Activated T-helper 2 cell treated with anti-CD3 and anti-CD28 coated beads, Interferon-gamma antibody, Interleukin-2, Interleukin-4, amounts not matched to agents 10 μg/mL and 5 μg/mL and 100 μg/mL, durations not matched to agents 14 hours and 24 hours and 36 hours (primary cell): ENCODE measurements at regions not wholly inside any gene's neighbourhood (a gene's known extent, or its start where the extent isn't known, plus 50 kb on each side); places are given as distances from the start of the nearest gene placed in this dataset.

Experiments used
- DNase-seq: peaks from one replicate; pipeline ENCODE4 v3.0.0; 2021; ENCODE audit warnings: low spot score
- H3K27ac Mint-ChIP-seq: one replicate; pipeline ENCODE4 v1.8.0; 2021; ENCODE audit warnings: mixed read lengths
- H3K27me3 Mint-ChIP-seq: one replicate; pipeline ENCODE4 v1.8.0; 2021; ENCODE audit warnings: low read depth, mixed read lengths
- H3K36me3 Mint-ChIP-seq: one replicate; pipeline ENCODE4 v1.8.0; 2021; ENCODE audit warnings: low read depth, mixed read lengths
- H3K4me1 Mint-ChIP-seq: one replicate; pipeline ENCODE4 v1.8.0; 2021; ENCODE audit warnings: low read depth, mixed read lengths
- H3K4me3 Mint-ChIP-seq: one replicate; pipeline ENCODE4 v1.8.0; 2021; ENCODE audit warnings: low read depth, mild to moderate bottlenecking, moderate library complexity, mixed read lengths
- H3K9me3 Mint-ChIP-seq: one replicate; pipeline ENCODE4 v1.8.0; 2021; ENCODE audit warnings: mixed read lengths
- intact Hi-C: fragments of 100-400 bp; cut with micrococcal nuclease; formaldehyde crosslinking; loops from one replicate; pipeline ENCODE4 v1.15.1; 2023

GRCh38 chr5:92886751-92887150 is 694.3 kb downstream of the NR2F1-AS1 start:
- intact Hi-C loops = no loop called here
- Mint-ChIP-seq H3K4me1 (no peaks in the 10 kb centered on the region), H3K36me3 (no peaks in the 10 kb centered on the region), H3K4me3 (no peak overlapping the region), H3K9me3 (no peaks in the 10 kb centered on the region), H3K27ac (no peak overlapping the region), H3K27me3 (no peaks in the 10 kb centered on the region)
- no peak for DNase-seq

- intact Hi-C loops = no loop called here
- Mint-ChIP-seq H3K4me3 (no peak overlapping the region), H3K9me3 (no peaks in the 10 kb centered on the region), H3K27ac (no peak overlapping the region), H3K4me1 (no peaks in the 10 kb centered on the region), H3K27me3 (no peaks in the 10 kb centered on the region), H3K36me3 (no peaks in the 10 kb centered on the region)
- DNase-seq = no peak
Measured at GRCh38 chr5:92885950-92886349, 695.1 kb downstream of the NR2F1-AS1 start.

GRCh38 chr5:92884469-92884868 is 696.5 kb downstream of the NR2F1-AS1 start:
- Mint-ChIP-seq H3K9me3 (no peaks in the 10 kb centered on the region), H3K27ac (no peak overlapping the region), H3K4me1 (no peaks in the 10 kb centered on the region), H3K4me3 (no peak overlapping the region), H3K36me3 (no peaks in the 10 kb centered on the region), H3K27me3 (no peaks in the 10 kb centered on the region)
- intact Hi-C loops = no loop called here
- no peak for DNase-seq

- H3K27ac Mint-ChIP-seq = no peak overlapping the region
- H3K36me3 Mint-ChIP-seq = no peaks in the 10 kb centered on the region
- intact Hi-C loops = no loop called here
- H3K9me3 Mint-ChIP-seq = peaks cover 16% of the 10 kb centered on the region
- no peak for DNase-seq
- no peaks in the 10 kb centered on the region for H3K27me3 Mint-ChIP-seq
- H3K4me3 Mint-ChIP-seq = no peak overlapping the region
- no peaks in the 10 kb centered on the region for H3K4me1 Mint-ChIP-seq
Measured at GRCh38 chr5:92879806-92880543, 701.0 kb downstream of the NR2F1-AS1 start.

- H3K36me3 Mint-ChIP-seq = no peaks in the 10 kb centered on the region
- H3K4me3 Mint-ChIP-seq = no peak overlapping the region
- intact Hi-C loops = no loop called here
- peaks cover 36% of the 10 kb centered on the region for H3K9me3 Mint-ChIP-seq
- DNase-seq = no peak
- H3K27ac Mint-ChIP-seq = no peak overlapping the region
- H3K4me1 Mint-ChIP-seq = no peaks in the 10 kb centered on the region
- H3K27me3 Mint-ChIP-seq = no peaks in the 10 kb centered on the region
Measured at GRCh38 chr5:92874790-92875189, 706.2 kb downstream of the NR2F1-AS1 start.

GRCh38 chr5:92868442-92868841 is 712.6 kb downstream of the NR2F1-AS1 start:
- peaks cover 9% of the 10 kb centered on the region for H3K9me3 Mint-ChIP-seq
- DNase-seq = no peak
- H3K4me3 Mint-ChIP-seq = no peak overlapping the region
- H3K4me1 Mint-ChIP-seq = no peaks in the 10 kb centered on the region
- no peaks in the 10 kb centered on the region for H3K27me3 Mint-ChIP-seq
- no peaks in the 10 kb centered on the region for H3K36me3 Mint-ChIP-seq
- H3K27ac Mint-ChIP-seq = no peak overlapping the region
- intact Hi-C loops = no loop called here

GRCh38 chr5:92864591-92864990 is 716.4 kb downstream of the NR2F1-AS1 start:
- H3K9me3 Mint-ChIP-seq = no peaks in the 10 kb centered on the region
- no peak overlapping the region for H3K27ac Mint-ChIP-seq
- no peaks in the 10 kb centered on the region for H3K36me3 Mint-ChIP-seq
- DNase-seq = no peak
- intact Hi-C loops = no loop called here
- no peak overlapping the region for H3K4me3 Mint-ChIP-seq
- H3K4me1 Mint-ChIP-seq = no peaks in the 10 kb centered on the region
- no peaks in the 10 kb centered on the region for H3K27me3 Mint-ChIP-seq

- Mint-ChIP-seq H3K4me1 (no peaks in the 10 kb centered on the region), H3K4me3 (no peak overlapping the region), H3K27ac (no peak overlapping the region), H3K9me3 (no peaks in the 10 kb centered on the region), H3K36me3 (no peaks in the 10 kb centered on the region), H3K27me3 (no peaks in the 10 kb centered on the region)
- no peak for DNase-seq
- intact Hi-C loops = no loop called here
Measured at GRCh38 chr5:92863666-92864065, 717.4 kb downstream of the NR2F1-AS1 start.

- Mint-ChIP-seq H3K9me3 (no peaks in the 10 kb centered on the region), H3K4me1 (no peaks in the 10 kb centered on the region), H3K4me3 (no peak overlapping the region), H3K27ac (no peak overlapping the region), H3K27me3 (no peaks in the 10 kb centered on the region), H3K36me3 (no peaks in the 10 kb centered on the region)
- no peak for DNase-seq
- intact Hi-C loops = no loop called here
Measured at GRCh38 chr5:92861531-92862285, 719.3 kb downstream of the NR2F1-AS1 start.

- H3K27me3 Mint-ChIP-seq = no peaks in the 10 kb centered on the region
Measured at GRCh38 chr5:92860061-92860460, 721.0 kb downstream of the NR2F1-AS1 start.

GRCh38 chr5:92852219-92852618 is 728.8 kb downstream of the NR2F1-AS1 start:
- no peak overlapping the region for H3K27ac Mint-ChIP-seq
- H3K36me3 Mint-ChIP-seq = no peaks in the 10 kb centered on the region
- H3K9me3 Mint-ChIP-seq = no peaks in the 10 kb centered on the region
- no peaks in the 10 kb centered on the region for H3K27me3 Mint-ChIP-seq
- intact Hi-C loops = no loop called here
- H3K4me3 Mint-ChIP-seq = no peak overlapping the region
- no peaks in the 10 kb centered on the region for H3K4me1 Mint-ChIP-seq
- no peak for DNase-seq

More at GRCh38 chr5:92860061-92860460, 721.0 kb downstream of the NR2F1-AS1 start:
- Mint-ChIP-seq H3K9me3 (no peaks in the 10 kb centered on the region), H3K4me3 (no peak overlapping the region), H3K27ac (no peak overlapping the region), H3K36me3 (no peaks in the 10 kb centered on the region), H3K4me1 (no peaks in the 10 kb centered on the region)
- no peak for DNase-seq
- intact Hi-C loops = no loop called here

GRCh38 chr5:92850886-92851285 is 730.1 kb downstream of the NR2F1-AS1 start:
- Mint-ChIP-seq H3K27ac (no peak overlapping the region), H3K4me3 (no peak overlapping the region), H3K27me3 (no peaks in the 10 kb centered on the region), H3K9me3 (no peaks in the 10 kb centered on the region), H3K36me3 (no peaks in the 10 kb centered on the region), H3K4me1 (no peaks in the 10 kb centered on the region)
- intact Hi-C loops = no loop called here
- no peak for DNase-seq

- H3K36me3 Mint-ChIP-seq = no peaks in the 10 kb centered on the region
- no peaks in the 10 kb centered on the region for H3K4me1 Mint-ChIP-seq
- no peaks in the 10 kb centered on the region for H3K27me3 Mint-ChIP-seq
- no peaks in the 10 kb centered on the region for H3K9me3 Mint-ChIP-seq
- H3K27ac Mint-ChIP-seq = no peak overlapping the region
- no peak for DNase-seq
- intact Hi-C loops = no loop called here
- H3K4me3 Mint-ChIP-seq = no peak overlapping the region
Measured at GRCh38 chr5:92849756-92850155, 731.3 kb downstream of the NR2F1-AS1 start.
